ENCODE measurements at regions not wholly inside any gene's neighbourhood (a gene's known extent, or its start where the extent isn't known, plus 50 kb on each side); places are given as distances from the start of the nearest gene placed in this dataset.

DNA sequence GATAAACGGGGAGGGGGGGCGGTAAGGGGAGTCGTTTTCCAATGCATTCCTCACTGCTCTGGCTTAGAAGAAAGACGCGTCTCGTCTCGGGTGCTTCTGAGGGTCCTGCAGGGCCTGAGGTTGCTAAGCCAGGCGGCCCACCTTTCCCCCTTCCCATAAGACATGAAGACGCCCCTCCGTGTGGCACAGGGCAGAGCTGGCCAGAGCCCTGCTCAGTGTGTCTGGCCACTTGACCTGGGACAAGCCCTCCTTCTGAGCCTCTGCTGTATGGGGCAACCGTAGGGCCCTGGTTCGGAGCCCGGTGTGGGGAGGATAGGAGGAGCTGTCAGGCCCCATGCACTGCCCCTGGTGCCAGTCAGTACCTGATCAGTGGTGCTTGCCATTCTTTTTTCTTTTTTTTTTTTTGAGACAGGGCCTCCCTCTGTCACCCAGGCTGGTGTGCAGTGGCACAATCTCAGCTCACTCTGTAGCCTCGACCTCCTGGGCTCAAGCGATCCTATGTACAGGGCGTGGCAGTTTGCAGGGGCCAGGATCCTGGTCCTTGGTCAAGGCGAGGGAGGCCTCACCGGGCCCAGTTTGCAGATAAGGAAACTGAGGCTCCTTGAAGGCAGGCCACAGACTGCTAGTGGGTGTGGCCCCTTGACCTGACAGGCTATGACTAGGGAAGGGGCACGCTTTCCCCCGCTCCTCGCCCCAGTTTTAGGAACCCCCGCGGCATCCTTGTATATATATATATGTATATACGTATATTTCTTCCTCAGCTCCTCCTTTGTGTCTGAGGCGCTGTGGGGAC lies 172.3 kb upstream of the IER5L start:
- Histone ChIP-seq H3K4me3 (ENCODE audit: low read length) (no peak overlapping the region), H3K27me3 (ENCODE audit: low read depth, low read length) (no peaks in the 10 kb centered on the region), H3K79me2 (ENCODE audit: low read length) (no peaks in the 10 kb centered on the region), H4K20me1 (ENCODE audit: insufficient read depth, low read length) (no peaks in the 10 kb centered on the region), H3K4me2 (ENCODE audit: low read length) (no peak overlapping the region), H3K9me3 (ENCODE audit: insufficient read depth, low read length) (no peaks in the 10 kb centered on the region), H3K27ac (ENCODE audit: low read length) (no peak overlapping the region), H2AFZ (ENCODE audit: low read depth, low read length) (no peak overlapping the region), H3K4me1 (ENCODE audit: low read length) (no peaks in the 10 kb centered on the region), H3K9ac (ENCODE audit: low read length) (no peak overlapping the region), H3K36me3 (replicated peaks; ENCODE audit: low read depth, low read length) (no peaks in the 10 kb centered on the region)
- TF ChIP-seq EZH2phosphoT487 (IDR thresholded peaks at IDR 0.05; ENCODE audit: low read depth) = no peak
- no peak for TF ChIP-seq CTCF (IDR thresholded peaks at IDR 0.05; ENCODE audit: low read depth, low read length)

DNA sequence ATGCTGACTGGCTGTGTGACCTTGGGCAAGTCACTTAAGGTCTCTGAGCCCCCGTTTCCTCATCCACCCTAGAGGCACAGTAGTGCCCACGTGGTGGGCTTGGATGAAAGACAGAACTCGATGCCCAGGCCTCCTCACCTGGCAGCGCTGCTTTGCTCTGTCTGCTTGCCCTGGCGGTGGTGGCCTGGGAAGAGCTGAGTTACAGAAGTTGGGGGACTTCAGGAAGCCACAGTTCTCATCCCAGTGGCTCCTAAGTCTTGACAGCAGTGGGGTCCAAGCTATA lies 171.5 kb upstream of the IER5L start:
- Histone ChIP-seq H3K4me3 (ENCODE audit: low read length) (no peak overlapping the region), H3K27me3 (ENCODE audit: low read depth, low read length) (no peaks in the 10 kb centered on the region), H3K79me2 (ENCODE audit: low read length) (no peaks in the 10 kb centered on the region), H3K36me3 (replicated peaks; ENCODE audit: low read depth, low read length) (no peaks in the 10 kb centered on the region), H3K27ac (ENCODE audit: low read length) (no peak overlapping the region), H3K4me2 (ENCODE audit: low read length) (no peak overlapping the region), H3K9ac (ENCODE audit: low read length) (no peak overlapping the region), H3K4me1 (ENCODE audit: low read length) (no peaks in the 10 kb centered on the region), H2AFZ (ENCODE audit: low read depth, low read length) (no peak overlapping the region), H4K20me1 (ENCODE audit: insufficient read depth, low read length) (no peaks in the 10 kb centered on the region), H3K9me3 (ENCODE audit: insufficient read depth, low read length) (no peaks in the 10 kb centered on the region)
- no peak for TF ChIP-seq CTCF (IDR thresholded peaks at IDR 0.05; ENCODE audit: low read depth, low read length)
- TF ChIP-seq EZH2phosphoT487 (IDR thresholded peaks at IDR 0.05; ENCODE audit: low read depth) = no peak

- no peaks in the 10 kb centered on the region for H4K20me1 ChIP-seq (ENCODE audit: insufficient read depth, low read length)
- no peak overlapping the region for H3K4me3 ChIP-seq (ENCODE audit: low read length)
- no peak overlapping the region for H3K4me2 ChIP-seq (ENCODE audit: low read length)
- no peak overlapping the region for H3K9ac ChIP-seq (ENCODE audit: low read length)
- no peaks in the 10 kb centered on the region for H3K9me3 ChIP-seq (ENCODE audit: insufficient read depth, low read length)
- no peaks in the 10 kb centered on the region for H3K36me3 ChIP-seq (replicated peaks; ENCODE audit: low read depth, low read length)
- no peaks in the 10 kb centered on the region for H3K4me1 ChIP-seq (ENCODE audit: low read length)
- no peaks in the 10 kb centered on the region for H3K27me3 ChIP-seq (ENCODE audit: low read depth, low read length)
- no peak overlapping the region for H3K27ac ChIP-seq (ENCODE audit: low read length)
- no peaks in the 10 kb centered on the region for H3K79me2 ChIP-seq (ENCODE audit: low read length)
- TF ChIP-seq EZH2phosphoT487 (IDR thresholded peaks at IDR 0.05; ENCODE audit: low read depth) (no peak), CTCF (IDR thresholded peaks at IDR 0.05; ENCODE audit: low read depth, low read length) (no peak)
- H2AFZ ChIP-seq (ENCODE audit: low read depth, low read length) = no peak overlapping the region
These were observed 171.0 kb upstream of the IER5L start for GRCh38 chr9:129348890-129349664.

- Histone ChIP-seq H4K20me1 (ENCODE audit: insufficient read depth, low read length) (no peaks in the 10 kb centered on the region), H3K9ac (ENCODE audit: low read length) (no peak overlapping the region), H3K9me3 (ENCODE audit: insufficient read depth, low read length) (no peaks in the 10 kb centered on the region), H3K4me2 (ENCODE audit: low read length) (no peak overlapping the region), H3K36me3 (replicated peaks; ENCODE audit: low read depth, low read length) (no peaks in the 10 kb centered on the region), H3K27me3 (ENCODE audit: low read depth, low read length) (no peaks in the 10 kb centered on the region), H3K4me3 (ENCODE audit: low read length) (no peak overlapping the region), H3K27ac (ENCODE audit: low read length) (no peak overlapping the region), H3K79me2 (ENCODE audit: low read length) (no peaks in the 10 kb centered on the region), H3K4me1 (ENCODE audit: low read length) (no peaks in the 10 kb centered on the region), H2AFZ (ENCODE audit: low read depth, low read length) (no peak overlapping the region)
- TF ChIP-seq EZH2phosphoT487 (IDR thresholded peaks at IDR 0.05; ENCODE audit: low read depth) (no peak), CTCF (IDR thresholded peaks at IDR 0.05; ENCODE audit: low read depth, low read length) (no peak)
These were observed 169.5 kb upstream of the IER5L start for GRCh38 chr9:129347316-129348120.
